HL-60 (cell line): ENCODE measurements at regions not wholly inside any gene's neighbourhood (a gene's known extent, or its start where the extent isn't known, plus 50 kb on each side); places are given as distances from the start of the nearest gene placed in this dataset.

Experiments
- CTCF ChIP-seq: IDR thresholded peaks from one replicate; pipeline ENCODE4 v1.5.1; 2011; ENCODE audit warnings: low read length, control low read depth, inconsistent platforms; ENCODE audit not compliant: insufficient read depth
- GABPA ChIP-seq: IDR thresholded peaks from 2 replicates; pipeline ENCODE4 v1.6.1; 2012; ENCODE audit warnings: low read depth
- POLR2AphosphoS5 ChIP-seq: IDR thresholded peaks from 2 replicates; pipeline ENCODE4 v1.6.1; 2012; ENCODE audit warnings: low read depth
- REST ChIP-seq: IDR thresholded peaks from 2 replicates; pipeline ENCODE4 v1.6.1; 2012; ENCODE audit warnings: low read depth; ENCODE audit not compliant: insufficient replicate concordance
- SPI1 ChIP-seq: IDR thresholded peaks from 2 replicates; pipeline ENCODE4 v1.6.1; 2012; ENCODE audit warnings: low read depth, mild to moderate bottlenecking, borderline replicate concordance

- no peak for TF ChIP-seq CTCF
- TF ChIP-seq POLR2AphosphoS5, result no peak
- TF ChIP-seq GABPA, result no peak
- TF ChIP-seq SPI1, result no peak
- no peak for TF ChIP-seq REST
Measured at GRCh38 chr2:8255448-8255800, 426.4 kb upstream of the ID2 start.
